ENCODE measurements at regions not wholly inside any gene's neighbourhood (a gene's known extent, or its start where the extent isn't known, plus 50 kb on each side); places are given as distances from the start of the nearest gene placed in this dataset.

DNA sequence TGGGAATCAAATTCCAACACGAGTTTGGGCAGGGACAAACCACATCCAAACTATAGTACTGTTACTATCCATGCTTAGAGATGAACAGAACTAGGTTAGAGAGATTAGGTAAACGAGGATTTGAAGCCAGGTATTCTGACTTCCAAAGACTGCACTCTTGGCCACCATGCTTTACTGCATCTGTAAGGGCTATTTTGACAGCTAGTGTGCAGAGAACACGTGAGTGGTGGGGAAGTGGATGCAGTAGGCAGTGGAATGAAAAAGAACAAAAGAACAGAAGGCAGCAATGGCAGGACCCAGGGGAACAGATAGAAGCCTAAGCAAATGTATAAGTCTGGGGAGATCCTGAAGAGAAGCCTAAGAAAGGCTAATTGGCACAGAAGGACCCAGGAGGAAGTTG lies 59.1 kb upstream of the GJA8 start:
- Histone ChIP-seq H3K4me3 (ENCODE audit: low read length in 3 of 3) (no peak overlapping the region), H3K36me3 (ENCODE audit: control insufficient read depth in 2 of 3, insufficient read depth in 3 of 3, low read length in 3 of 3) (no peaks in the 10 kb centered on the region), H3K27ac (ENCODE audit: low read depth in 2 of 2, low read length in 2 of 2) (no peak overlapping the region), H3K27me3 (ENCODE audit: control insufficient read depth, insufficient read depth, low read length) (no peaks in the 10 kb centered on the region), H3K4me1 (ENCODE audit: control insufficient read depth in 2 of 3, insufficient read depth in 2 of 3, low read depth in 1 of 3, low read length in 3 of 3) (no peaks in the 10 kb centered on the region), H3K9me3 (ENCODE audit: control insufficient read depth in 2 of 3, insufficient read depth in 1 of 3, low read length in 3 of 3) (no peaks in the 10 kb centered on the region), H3K9ac (ENCODE audit: low read length in 3 of 3) (no peak overlapping the region)
- DNase-seq (no peak), FAIRE-seq (no peak)
- no peak for TF ChIP-seq CTCF (IDR thresholded peaks at IDR 0.05; ENCODE audit: borderline replicate concordance, extremely low read depth, insufficient read depth)
- intact Hi-C loops (cut with DNase I) = no loop called here

- no peaks in the 10 kb centered on the region for H3K27me3 ChIP-seq (ENCODE audit: control insufficient read depth, insufficient read depth, low read length)
- H3K27ac ChIP-seq (ENCODE audit: low read depth in 2 of 2, low read length in 2 of 2) = no peak overlapping the region
- no peaks in the 10 kb centered on the region for H3K9me3 ChIP-seq (ENCODE audit: control insufficient read depth in 2 of 3, insufficient read depth in 1 of 3, low read length in 3 of 3)
- no peak for TF ChIP-seq CTCF (IDR thresholded peaks at IDR 0.05; ENCODE audit: borderline replicate concordance, extremely low read depth, insufficient read depth)
- H3K4me1 ChIP-seq (ENCODE audit: control insufficient read depth in 2 of 3, insufficient read depth in 2 of 3, low read depth in 1 of 3, low read length in 3 of 3) = no peaks in the 10 kb centered on the region
- DNase-seq (no peak), FAIRE-seq (no peak)
- no peaks in the 10 kb centered on the region for H3K36me3 ChIP-seq (ENCODE audit: control insufficient read depth in 2 of 3, insufficient read depth in 3 of 3, low read length in 3 of 3)
- no peak overlapping the region for H3K4me3 ChIP-seq (ENCODE audit: low read length in 3 of 3)
- intact Hi-C loops (cut with DNase I) = no loop called here
- H3K9ac ChIP-seq (ENCODE audit: low read length in 3 of 3) = no peak overlapping the region
Observed at GRCh38 chr1:147847831-147848230, 54.8 kb upstream of the GJA8 start.

GRCh38 chr1:147849098-147849895 lies 53.3 kb upstream of the GJA8 start:
- intact Hi-C loops (cut with DNase I) = no loop called here
- no peaks in the 10 kb centered on the region for H3K9me3 ChIP-seq (ENCODE audit: control insufficient read depth in 2 of 3, insufficient read depth in 1 of 3, low read length in 3 of 3)
- H3K36me3 ChIP-seq (ENCODE audit: control insufficient read depth in 2 of 3, insufficient read depth in 3 of 3, low read length in 3 of 3) = no peaks in the 10 kb centered on the region
- FAIRE-seq (no peak), DNase-seq (no peak)
- no peak for TF ChIP-seq CTCF (IDR thresholded peaks at IDR 0.05; ENCODE audit: borderline replicate concordance, extremely low read depth, insufficient read depth)
- H3K4me1 ChIP-seq (ENCODE audit: control insufficient read depth in 2 of 3, insufficient read depth in 2 of 3, low read depth in 1 of 3, low read length in 3 of 3) = peaks cover 0 to 6% (median 0%) of the 10 kb centered on the region in 3 donors
- H3K27me3 ChIP-seq (ENCODE audit: control insufficient read depth, insufficient read depth, low read length) = no peaks in the 10 kb centered on the region
- no peak overlapping the region for H3K9ac ChIP-seq (ENCODE audit: low read length in 3 of 3)
- no peak overlapping the region for H3K4me3 ChIP-seq (ENCODE audit: low read length in 3 of 3)
- no peak overlapping the region for H3K27ac ChIP-seq (ENCODE audit: low read depth in 2 of 2, low read length in 2 of 2)
